DMS 273 (cell line): ENCODE measurements at regions not wholly inside any gene's neighbourhood (a gene's known extent, or its start where the extent isn't known, plus 50 kb on each side); places are given as distances from the start of the nearest gene placed in this dataset.

Experiments
- DNase-seq: peaks from one replicate; lab custom pipeline; 2025; ENCODE audit not compliant: unreplicated experiment; lab: John Stamatoyannopoulos, UW

DNA sequence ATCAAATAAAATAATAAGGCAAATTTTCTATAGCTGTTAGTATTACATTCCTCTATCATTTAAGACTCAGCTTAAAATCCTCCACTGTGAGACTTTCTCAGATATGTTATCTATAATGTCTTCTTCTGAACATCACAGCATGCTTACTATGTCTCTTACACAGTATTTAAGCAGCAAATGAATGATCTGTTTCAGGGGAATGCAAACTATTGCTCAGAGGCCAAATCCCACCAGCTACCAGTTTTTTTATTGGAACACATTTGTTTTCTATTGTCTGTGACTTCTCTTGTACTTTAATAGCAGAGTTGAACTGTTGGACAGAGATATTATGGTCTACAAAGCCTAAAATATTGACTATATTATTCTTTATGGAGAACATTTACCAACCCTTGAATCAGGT is 59.6 kb downstream of the C3orf38 start:
- DNase-seq = no peak

GRCh38 chr3:88211096-88211890 is 61.5 kb downstream of the C3orf38 start:
- DNase-seq = no peak

- DNase-seq = peak; percentile 83
Observed at GRCh38 chr3:88219138-88219792, 69.5 kb downstream of the C3orf38 start.

- DNase-seq = no peak
Observed at GRCh38 chr3:88220126-88220525, 70.4 kb downstream of the C3orf38 start.

DNA sequence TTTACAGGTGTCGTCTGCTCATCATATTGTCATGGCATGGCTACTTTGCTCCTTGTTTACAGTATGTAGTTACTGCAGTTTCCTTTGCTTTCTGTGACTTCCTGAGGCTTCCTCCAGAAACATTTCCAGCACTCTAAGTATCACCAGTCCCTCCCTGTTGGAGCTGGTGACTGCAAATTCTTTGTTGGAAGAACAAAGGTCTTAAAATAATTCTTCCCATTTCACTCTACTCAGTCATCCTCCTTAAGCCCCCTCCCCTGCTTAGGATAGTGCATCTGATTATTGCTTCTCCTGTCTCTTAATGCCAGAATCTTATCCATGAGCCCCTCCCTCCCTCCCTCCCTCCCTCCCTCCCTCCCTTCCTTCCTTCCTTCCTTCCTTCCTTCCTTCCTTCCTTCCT is 72.0 kb downstream of the C3orf38 start:
- DNase-seq = no peak

DNA sequence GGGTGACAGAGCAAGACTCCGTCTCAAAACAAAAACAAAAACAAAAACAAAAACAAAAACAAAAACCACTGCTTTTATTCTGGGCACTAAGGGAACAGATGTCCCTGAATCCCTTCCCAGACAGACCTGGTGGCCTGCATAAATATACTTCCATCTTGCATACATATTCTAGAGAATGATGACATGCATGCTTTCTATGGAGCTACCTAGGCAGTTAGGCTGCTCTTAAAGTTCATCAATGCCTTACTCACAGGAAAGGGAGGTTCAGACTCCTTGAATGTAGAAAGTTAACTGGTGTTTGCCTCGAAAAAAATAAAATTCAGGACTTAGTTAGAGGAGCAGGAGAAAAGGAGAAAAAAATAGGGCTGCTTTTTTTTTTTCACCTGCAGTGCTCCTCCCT is 72.6 kb downstream of the C3orf38 start:
- no peak for DNase-seq

DNA sequence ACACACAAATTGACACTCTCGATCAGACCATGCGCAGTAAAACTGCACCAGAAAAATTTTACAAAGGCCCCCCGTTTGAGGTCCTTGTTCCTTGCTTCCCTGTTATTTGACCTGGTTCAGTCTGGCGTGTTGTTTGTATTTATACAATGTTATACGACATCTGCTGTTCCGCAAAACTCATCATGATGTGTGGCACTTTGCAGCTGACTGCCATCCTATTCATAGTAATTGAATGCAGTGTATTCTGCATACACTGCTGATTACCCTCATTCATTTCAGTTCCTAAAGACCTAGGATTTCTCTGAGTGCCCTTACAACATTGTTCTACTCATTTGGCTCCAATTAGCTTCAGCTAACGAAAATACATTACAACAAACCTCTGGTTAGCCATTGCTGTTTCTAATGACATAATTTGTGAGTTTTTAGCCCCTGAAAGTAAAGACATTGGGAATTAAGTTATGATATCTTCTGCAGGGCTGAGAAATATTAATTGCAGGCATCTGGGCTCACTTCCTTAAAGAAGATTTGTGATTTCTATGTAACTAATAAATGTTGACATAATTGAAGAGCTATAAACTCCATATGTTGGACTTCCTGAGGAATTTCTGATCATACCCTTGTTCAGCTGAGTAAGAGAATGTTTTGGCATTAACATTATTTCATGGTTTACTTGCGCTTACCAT is 75.7 kb downstream of the C3orf38 start:
- DNase-seq = no peak

DNA sequence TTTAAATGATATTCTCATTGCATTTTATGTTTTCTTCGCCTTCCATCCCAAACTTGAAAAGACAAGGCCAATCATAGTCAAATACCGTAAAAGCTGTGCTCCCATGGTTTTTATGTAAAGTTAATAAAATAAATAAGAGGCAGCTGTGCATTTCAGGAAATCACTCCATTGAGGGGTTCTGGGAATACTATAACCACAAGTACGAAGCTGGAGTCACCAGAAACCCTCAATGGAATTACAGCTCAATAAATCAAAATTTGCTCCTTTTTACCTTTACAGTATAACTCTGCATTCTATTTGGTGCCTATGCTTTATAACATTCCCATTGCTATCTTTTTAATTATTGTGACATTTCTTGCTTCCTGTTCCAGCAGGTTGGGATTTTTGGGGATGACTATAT is 77.2 kb downstream of the C3orf38 start:
- no peak for DNase-seq

GRCh38 chr3:88230638-88231037 is 80.9 kb downstream of the C3orf38 start:
- DNase-seq = no peak

DNA sequence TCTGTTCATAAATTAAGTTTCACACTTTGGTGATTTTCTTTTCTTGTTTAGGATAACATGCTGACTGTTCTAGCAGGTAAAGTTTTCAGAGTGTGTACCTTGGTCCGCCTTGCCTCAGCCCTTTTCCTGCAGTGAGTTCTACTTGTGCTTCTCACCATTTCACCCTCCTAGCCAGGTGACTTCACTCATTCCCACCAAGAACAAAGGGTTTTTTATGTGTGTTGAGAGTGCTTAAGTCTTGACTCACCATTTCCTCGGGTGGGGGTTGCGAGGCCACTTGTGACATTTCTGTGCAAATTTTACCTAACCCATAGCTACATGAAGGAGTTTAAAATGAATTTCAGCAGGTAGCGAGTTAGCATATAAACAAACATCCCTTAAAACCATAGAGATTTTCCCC is 81.4 kb downstream of the C3orf38 start:
- DNase-seq = no peak

GRCh38 chr3:88231632-88232031 is 81.9 kb downstream of the C3orf38 start:
- DNase-seq = no peak

GRCh38 chr3:88235102-88235501 is 85.3 kb downstream of the C3orf38 start:
- DNase-seq = no peak

- no peak for DNase-seq
Observed at GRCh38 chr3:88239870-88240269, 90.1 kb downstream of the C3orf38 start.

- DNase-seq = no peak
Observed at GRCh38 chr3:88248658-88249057, 98.9 kb downstream of the C3orf38 start.

DNA sequence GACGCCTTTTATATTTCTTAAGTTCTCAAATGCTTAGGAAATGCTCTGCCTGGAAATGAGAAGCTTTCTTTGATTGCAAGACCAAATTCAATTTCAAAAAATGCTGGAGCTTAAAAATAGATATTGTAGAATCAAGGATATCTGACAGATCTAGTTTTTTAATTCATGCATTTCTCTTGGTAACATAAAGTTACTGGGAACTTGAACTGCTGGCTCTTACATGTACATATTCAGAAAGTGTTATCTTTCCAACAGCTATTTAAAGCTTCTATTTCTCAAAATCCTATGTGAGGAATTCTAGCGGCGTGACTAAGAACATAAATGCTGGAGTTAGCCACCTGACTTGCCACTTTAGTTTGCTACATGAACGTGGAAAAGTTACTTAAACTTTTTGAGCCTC is 109.3 kb downstream of the C3orf38 start:
- no peak for DNase-seq

DNA sequence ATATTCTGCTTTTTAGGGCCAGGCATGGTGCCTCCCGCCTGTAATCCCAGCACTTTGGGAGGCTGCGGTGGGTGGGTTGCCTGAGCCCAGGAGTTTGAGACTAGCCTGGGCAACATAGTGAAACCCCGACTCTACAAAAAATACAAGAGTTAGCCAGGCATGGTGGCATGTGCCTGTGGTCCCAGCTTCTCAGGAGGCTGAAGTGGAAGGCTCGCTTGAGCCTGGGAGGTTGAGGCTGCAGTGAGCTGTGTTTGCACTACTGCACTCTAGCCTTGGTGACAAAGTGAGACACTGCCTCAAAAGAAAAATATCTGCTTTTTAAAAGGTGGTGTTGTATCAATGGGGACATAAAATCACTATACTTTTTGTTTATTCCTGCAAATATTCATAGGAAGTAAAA is 112.8 kb downstream of the C3orf38 start:
- no peak for DNase-seq

DNA sequence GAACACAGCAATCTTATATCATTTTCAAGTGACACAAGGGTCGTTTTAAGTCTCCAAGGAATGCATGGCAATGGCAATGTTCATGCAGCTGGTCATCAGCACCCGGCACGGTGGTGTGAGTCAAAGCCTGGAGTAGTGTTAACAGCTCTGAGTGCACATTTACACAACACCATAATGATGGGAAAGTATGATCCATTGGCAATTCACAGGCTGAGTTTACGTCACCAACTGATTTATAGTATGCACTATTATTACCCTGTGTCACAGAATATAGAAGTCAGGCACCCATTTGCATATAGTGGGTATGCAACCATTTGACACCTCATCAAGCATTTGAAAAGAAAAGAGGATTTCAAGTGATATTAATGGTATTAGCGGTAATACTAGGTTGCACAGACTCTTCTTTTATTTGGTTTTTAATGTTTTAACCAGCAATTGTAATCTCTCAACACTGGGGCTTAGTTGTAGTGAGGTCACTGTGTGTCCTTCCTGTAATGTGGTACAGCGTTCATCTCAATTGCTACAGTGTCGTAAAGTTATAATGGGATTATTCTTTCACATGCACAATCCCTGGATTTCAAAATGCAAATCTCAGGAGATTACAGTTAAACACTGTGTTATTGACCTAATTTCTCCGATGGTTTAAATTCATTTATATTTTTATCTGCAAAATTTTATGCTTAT is 113.8 kb downstream of the C3orf38 start:
- DNase-seq = no peak

- DNase-seq = no peak
Observed at GRCh38 chr3:88267441-88267840, 117.7 kb downstream of the C3orf38 start.

DNA sequence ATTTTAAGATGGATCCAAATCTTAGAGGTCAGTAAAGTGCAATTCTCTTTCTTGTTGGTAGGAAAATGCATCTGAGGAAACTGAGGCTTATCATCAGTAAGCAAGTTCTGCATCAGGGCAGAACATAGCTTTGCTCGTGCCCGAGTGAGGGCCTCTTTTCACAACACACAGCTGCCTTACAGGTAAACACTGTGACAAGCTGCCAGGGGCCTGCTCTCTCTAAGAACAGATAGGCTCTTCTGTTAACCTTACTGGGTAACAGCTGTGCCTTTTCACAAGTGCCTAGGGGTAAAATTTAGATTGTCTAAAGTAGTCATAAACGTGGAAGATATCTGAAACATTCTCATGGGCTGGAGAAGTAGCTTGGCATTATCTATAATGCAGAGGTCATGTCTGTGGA is 118.1 kb downstream of the C3orf38 start:
- DNase-seq = peak; percentile 1

- no peak for DNase-seq
Observed at GRCh38 chr3:88280326-88280725, 130.6 kb downstream of the C3orf38 start.

DNA sequence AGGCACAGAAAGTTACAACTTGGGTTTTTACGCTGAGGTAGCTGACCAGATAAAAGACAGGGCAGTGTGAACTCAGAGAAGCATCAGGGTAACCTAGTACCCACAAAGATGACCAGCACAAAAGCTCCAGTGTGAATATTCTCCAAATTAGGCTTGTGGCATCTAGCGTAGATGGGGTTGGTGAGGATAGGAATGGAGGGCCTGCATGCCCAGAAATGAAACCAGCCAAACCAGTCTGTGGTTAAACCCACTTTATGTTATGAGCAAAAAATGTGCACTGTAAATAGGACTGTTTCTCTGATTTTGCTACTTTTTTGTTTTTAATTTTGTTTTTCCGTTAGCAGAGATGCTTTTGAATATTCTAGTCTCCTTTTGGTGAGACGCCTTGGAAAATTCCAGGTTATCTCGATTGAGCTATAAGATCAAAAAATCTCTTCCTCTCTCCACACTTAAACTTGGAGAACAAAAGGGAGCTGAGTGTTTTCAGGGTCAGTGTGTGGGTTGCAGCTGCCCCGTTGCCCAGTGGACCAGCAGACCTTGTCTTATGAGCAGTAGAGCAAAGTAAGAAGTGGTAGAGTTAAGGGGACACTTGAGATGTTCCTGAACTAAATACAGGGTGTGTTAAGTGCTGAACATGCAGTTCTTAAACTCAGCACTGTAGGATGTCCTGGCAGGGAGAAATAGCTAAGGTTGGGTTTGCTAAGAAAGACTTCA is 132.9 kb downstream of the C3orf38 start:
- no peak for DNase-seq
